ENCODE measurements at regions not wholly inside any gene's neighbourhood (a gene's known extent, or its start where the extent isn't known, plus 50 kb on each side); places are given as distances from the start of the nearest gene placed in this dataset.

DNA sequence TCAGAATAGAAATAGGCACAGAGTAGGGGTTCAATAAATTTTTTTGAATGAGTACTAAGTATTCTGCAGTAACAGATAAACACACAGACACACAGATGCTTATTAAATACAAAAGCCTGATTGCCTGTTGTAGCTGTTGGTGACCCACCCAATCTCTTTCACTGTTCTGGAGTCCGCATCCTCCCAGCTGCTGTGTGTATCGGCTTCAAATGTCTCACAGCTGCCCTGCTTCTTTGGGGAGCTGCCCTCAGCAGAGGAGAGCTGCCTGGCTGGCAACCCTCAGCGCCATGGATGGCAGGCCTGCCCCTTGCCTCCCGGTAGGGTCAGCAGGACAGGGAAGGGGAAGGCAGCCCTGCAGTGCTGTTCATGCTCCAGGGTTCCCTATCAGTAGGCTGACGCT is 50.5 kb upstream of the PRNP start:
- Histone ChIP-seq H3K4me3 (ENCODE audit: low read depth, low read length) (no peak overlapping the region), H3K27me3 (replicated peaks; ENCODE audit: control insufficient read depth, insufficient read depth, low read length) (no peaks in the 10 kb centered on the region; the same call in 1 of the 2 replicates), H3K36me3 (ENCODE audit: control insufficient read depth, insufficient read depth, low read length) (no peaks in the 10 kb centered on the region), H3K9me3 (no peaks in the 10 kb centered on the region), H3K4me1 (no peaks in the 10 kb centered on the region)
- no peaks in the 10 kb centered on the region for H3K36me3 Mint-ChIP-seq (ENCODE audit: insufficient read depth, unreplicated experiment)
- H3K4me1 Mint-ChIP-seq (ENCODE audit: low read depth, unreplicated experiment) = no peaks in the 10 kb centered on the region
- no peak for DNase-seq
- no peaks in the 10 kb centered on the region for H3K9me3 Mint-ChIP-seq (ENCODE audit: unreplicated experiment)
- TF ChIP-seq, protein P1, sequence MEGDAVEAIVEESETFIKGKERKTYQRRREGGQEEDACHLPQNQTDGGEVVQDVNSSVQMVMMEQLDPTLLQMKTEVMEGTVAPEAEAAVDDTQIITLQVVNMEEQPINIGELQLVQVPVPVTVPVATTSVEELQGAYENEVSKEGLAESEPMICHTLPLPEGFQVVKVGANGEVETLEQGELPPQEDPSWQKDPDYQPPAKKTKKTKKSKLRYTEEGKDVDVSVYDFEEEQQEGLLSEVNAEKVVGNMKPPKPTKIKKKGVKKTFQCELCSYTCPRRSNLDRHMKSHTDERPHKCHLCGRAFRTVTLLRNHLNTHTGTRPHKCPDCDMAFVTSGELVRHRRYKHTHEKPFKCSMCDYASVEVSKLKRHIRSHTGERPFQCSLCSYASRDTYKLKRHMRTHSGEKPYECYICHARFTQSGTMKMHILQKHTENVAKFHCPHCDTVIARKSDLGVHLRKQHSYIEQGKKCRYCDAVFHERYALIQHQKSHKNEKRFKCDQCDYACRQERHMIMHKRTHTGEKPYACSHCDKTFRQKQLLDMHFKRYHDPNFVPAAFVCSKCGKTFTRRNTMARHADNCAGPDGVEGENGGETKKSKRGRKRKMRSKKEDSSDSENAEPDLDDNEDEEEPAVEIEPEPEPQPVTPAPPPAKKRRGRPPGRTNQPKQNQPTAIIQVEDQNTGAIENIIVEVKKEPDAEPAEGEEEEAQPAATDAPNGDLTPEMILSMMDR (IDR thresholded peaks at IDR 0.05; ENCODE audit: insufficient read depth in 1 of 2, low read depth in 1 of 2, low read length in 1 of 2, severe bottlenecking in 1 of 2, unreplicated experiment in 1 of 2) = no peak
- CTCF ChIA-PET = no interaction called here
- no peak overlapping the region for H3K4me3 Mint-ChIP-seq (ENCODE audit: unreplicated experiment)
- peaks cover 20% of the 10 kb centered on the region for H3K27me3 Mint-ChIP-seq (ENCODE audit: insufficient read depth, unreplicated experiment)
- H3K27ac Mint-ChIP-seq (ENCODE audit: unreplicated experiment) = no peak overlapping the region
- BruUV-seq (replicated peaks) = no TSS peak
- intact Hi-C loops (cut with micrococcal nuclease; ENCODE audit: unreplicated experiment) = no loop called here
- POLR2A ChIA-PET = no interaction called here

DNA sequence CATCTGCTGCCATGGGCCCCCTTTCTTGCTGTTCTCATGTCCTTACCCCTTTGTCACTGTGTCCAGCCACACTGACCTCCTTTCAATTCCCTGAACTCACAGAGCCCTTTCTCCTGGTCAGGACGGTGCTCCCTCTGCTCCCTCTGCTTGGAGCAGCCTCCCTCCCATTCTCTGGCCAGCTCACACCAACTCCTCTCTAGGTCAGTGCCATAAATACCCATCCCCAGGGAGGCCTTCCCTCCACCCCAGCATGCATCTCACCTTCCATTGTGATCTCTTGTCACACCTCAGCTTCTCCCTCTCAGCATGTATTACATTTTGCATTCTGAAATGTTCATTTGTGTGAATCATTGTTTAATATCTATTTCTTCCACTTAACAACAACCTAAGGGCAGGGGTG is 50.9 kb upstream of the PRNP start:
- H3K27me3 Mint-ChIP-seq (ENCODE audit: insufficient read depth, unreplicated experiment) = peaks cover 20% of the 10 kb centered on the region
- Histone ChIP-seq H3K4me1 (no peaks in the 10 kb centered on the region), H3K27me3 (replicated peaks; ENCODE audit: control insufficient read depth, insufficient read depth, low read length) (no peaks in the 10 kb centered on the region; the same call in 1 of the 2 replicates), H3K4me3 (ENCODE audit: low read depth, low read length) (no peak overlapping the region), H3K9me3 (no peaks in the 10 kb centered on the region), H3K36me3 (ENCODE audit: control insufficient read depth, insufficient read depth, low read length) (no peaks in the 10 kb centered on the region)
- POLR2A ChIA-PET = no interaction called here
- TF ChIP-seq, protein P1 (IDR thresholded peaks at IDR 0.05; ENCODE audit: insufficient read depth in 1 of 2, low read depth in 1 of 2, low read length in 1 of 2, severe bottlenecking in 1 of 2, unreplicated experiment in 1 of 2) = no peak
- CTCF ChIA-PET = no interaction called here
- no peak for DNase-seq
- H3K4me3 Mint-ChIP-seq (ENCODE audit: unreplicated experiment) = no peak overlapping the region
- no peaks in the 10 kb centered on the region for H3K4me1 Mint-ChIP-seq (ENCODE audit: low read depth, unreplicated experiment)
- H3K36me3 Mint-ChIP-seq (ENCODE audit: insufficient read depth, unreplicated experiment) = no peaks in the 10 kb centered on the region
- no peak overlapping the region for H3K27ac Mint-ChIP-seq (ENCODE audit: unreplicated experiment)
- H3K9me3 Mint-ChIP-seq (ENCODE audit: unreplicated experiment) = no peaks in the 10 kb centered on the region
- no TSS peak for BruUV-seq (replicated peaks)
- intact Hi-C loops (cut with micrococcal nuclease; ENCODE audit: unreplicated experiment) = no loop called here

DNA sequence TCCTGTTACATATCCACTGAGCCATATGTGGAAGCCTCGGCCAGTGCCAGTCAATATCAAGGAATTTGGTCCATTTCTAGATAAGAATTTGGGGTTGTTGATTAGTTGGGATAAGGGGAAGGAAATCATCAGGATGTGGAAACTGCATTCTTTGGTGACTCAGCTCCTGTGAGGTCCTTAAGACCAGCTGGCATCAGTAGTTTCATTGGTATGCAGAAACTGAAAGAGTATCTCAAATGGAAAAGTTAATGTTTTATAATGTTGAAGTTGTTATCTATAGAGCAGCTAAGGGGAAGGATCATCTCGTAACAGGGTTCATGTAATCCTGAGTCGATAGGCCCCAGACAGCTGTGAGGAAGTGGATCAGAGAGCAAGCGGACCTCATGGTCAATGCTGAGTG is 52.5 kb upstream of the PRNP start:
- Histone ChIP-seq H3K4me1 (no peaks in the 10 kb centered on the region), H3K9me3 (no peaks in the 10 kb centered on the region), H3K4me3 (ENCODE audit: low read depth, low read length) (no peak overlapping the region), H3K36me3 (ENCODE audit: control insufficient read depth, insufficient read depth, low read length) (no peaks in the 10 kb centered on the region), H3K27me3 (replicated peaks; ENCODE audit: control insufficient read depth, insufficient read depth, low read length) (no peaks in the 10 kb centered on the region; the same call in 1 of the 2 replicates)
- no TSS peak for BruUV-seq (replicated peaks)
- no peak overlapping the region for H3K4me3 Mint-ChIP-seq (ENCODE audit: unreplicated experiment)
- H3K4me1 Mint-ChIP-seq (ENCODE audit: low read depth, unreplicated experiment) = no peaks in the 10 kb centered on the region
- intact Hi-C loops (cut with micrococcal nuclease; ENCODE audit: unreplicated experiment) = no loop called here
- no peak overlapping the region for H3K27ac Mint-ChIP-seq (ENCODE audit: unreplicated experiment)
- TF ChIP-seq, protein P1 (IDR thresholded peaks at IDR 0.05; ENCODE audit: insufficient read depth in 1 of 2, low read depth in 1 of 2, low read length in 1 of 2, severe bottlenecking in 1 of 2, unreplicated experiment in 1 of 2) = no peak
- H3K27me3 Mint-ChIP-seq (ENCODE audit: insufficient read depth, unreplicated experiment) = peaks cover 16% of the 10 kb centered on the region
- ChIA-PET POLR2A (no interaction called here), CTCF (no interaction called here)
- no peaks in the 10 kb centered on the region for H3K36me3 Mint-ChIP-seq (ENCODE audit: insufficient read depth, unreplicated experiment)
- H3K9me3 Mint-ChIP-seq (ENCODE audit: unreplicated experiment) = no peaks in the 10 kb centered on the region
- DNase-seq = no peak

Data from Caco-2 (cell line).